DOHH2 (cell line): ENCODE measurements at regions not wholly inside any gene's neighbourhood (a gene's known extent, or its start where the extent isn't known, plus 50 kb on each side); places are given as distances from the start of the nearest gene placed in this dataset.
"Not testable (repeated sequence)": the region's sequence is repeated elsewhere in the genome, so short reads cannot be mapped to it uniquely, and the experiment has no call there.

Experiments
- H3F3A ChIP-seq: fragments of 200-600 bp; sonication (generic), shearing (Covaris generic); 2 replicates; pipeline ENCODE4 v1.6.0; 2016; ENCODE audit warnings: antibody characterized with exemption, mild to moderate bottlenecking; ENCODE audit not compliant: control insufficient read depth, insufficient read depth
- H3K27ac ChIP-seq: fragments of 200-600 bp; sonication (generic); 2 replicates; pipeline ENCODE4 v1.5.1; 2014; ENCODE audit warnings: low read depth, mild to moderate bottlenecking, low read length, moderate library complexity
- H3K27me3 ChIP-seq: fragments of 200-600 bp; sonication (generic); 2 replicates; pipeline ENCODE4 v1.6.1; 2014; ENCODE audit warnings: mild to moderate bottlenecking, low read length, mixed read lengths; ENCODE audit not compliant: control insufficient read depth
- H3K36me3 ChIP-seq: fragments of 200-600 bp; sonication (generic); 2 replicates; pipeline ENCODE4 v1.6.1; 2014; ENCODE audit warnings: mild to moderate bottlenecking, low read length, moderate library complexity, mixed read lengths; ENCODE audit not compliant: control insufficient read depth
- H3K4me1 ChIP-seq: fragments of 200-600 bp; sonication (generic); 2 replicates; pipeline ENCODE4 v1.6.1; 2014; ENCODE audit warnings: mild to moderate bottlenecking, low read length, mixed read lengths; ENCODE audit not compliant: control insufficient read depth
- H3K4me2 ChIP-seq: fragments of 200-600 bp; sonication (generic); 2 replicates; pipeline ENCODE4 v1.6.0; 2014; ENCODE audit warnings: mild to moderate bottlenecking, low read length, moderate library complexity
- H3K4me3 ChIP-seq: fragments of 200-600 bp; sonication (generic); 2 replicates; pipeline ENCODE4 v1.5.1; 2014; ENCODE audit warnings: mild to moderate bottlenecking, low read length, mixed read lengths
- H3K79me2 ChIP-seq: fragments of 200-600 bp; sonication (generic); 2 replicates; pipeline ENCODE4 v1.6.1; 2014; ENCODE audit warnings: mild to moderate bottlenecking, low read length, mixed read lengths; ENCODE audit not compliant: control insufficient read depth
- H3K9me2 ChIP-seq: fragments of 200-600 bp; sonication (generic); replicated peaks from 2 replicates; pipeline ENCODE4 v1.6.1; 2014; ENCODE audit warnings: mild to moderate bottlenecking, low read length, mixed read lengths; ENCODE audit not compliant: control insufficient read depth
- H3K9me3 ChIP-seq: fragments of 200-600 bp; sonication (generic); 2 replicates; pipeline ENCODE4 v1.6.1; 2014; ENCODE audit warnings: antibody characterized with exemption, low read length, mixed read lengths; ENCODE audit not compliant: control insufficient read depth, insufficient read depth
- H4K20me1 ChIP-seq: fragments of 200-600 bp; sonication (generic); 2 replicates; pipeline ENCODE4 v1.6.0; 2014; ENCODE audit warnings: low read depth, mild to moderate bottlenecking, antibody characterized with exemption, low read length, moderate library complexity; ENCODE audit not compliant: control insufficient read depth, insufficient read depth
- CTCF ChIP-seq: fragments of 200-600 bp; sonication (generic); IDR thresholded peaks from one replicate; pipeline ENCODE4 v1.5.1; 2014; ENCODE audit warnings: antibody characterized with exemption, mild to moderate bottlenecking, low read depth, low read length; ENCODE audit not compliant: poor library complexity, severe bottlenecking
- EZH2phosphoT487 ChIP-seq: fragments of 200-600 bp; sonication (generic); IDR thresholded peaks from 2 replicates; pipeline ENCODE4 v1.6.1; 2017; ENCODE audit warnings: borderline replicate concordance, mild to moderate bottlenecking, antibody characterized with exemption, low read length, moderate library complexity, mixed read lengths

GRCh38 chr4:52157071-52157470, 106.0 kb downstream of the SPATA18 start:
- not testable (repeated sequence) for H3K4me2 ChIP-seq, H3K36me3 ChIP-seq, H3K27ac ChIP-seq, H3K4me3 ChIP-seq, H3K4me1 ChIP-seq, H4K20me1 ChIP-seq, H3K9me2 ChIP-seq, H3K79me2 ChIP-seq, H3F3A ChIP-seq, H3K27me3 ChIP-seq, H3K9me3 ChIP-seq

- Histone ChIP-seq H3K4me3 (no peak overlapping the region), H3K9me3 (no peaks in the 10 kb centered on the region), H3K79me2 (no peaks in the 10 kb centered on the region), H3K27me3 (0 out of 2 replicates have a peak, but pooled peaks cover 3% of the 10 kb centered on the region), H3F3A (no peaks in the 10 kb centered on the region), H3K9me2 (no peaks in the 10 kb centered on the region), H4K20me1 (no peaks in the 10 kb centered on the region), H3K36me3 (no peaks in the 10 kb centered on the region), H3K27ac (no peak overlapping the region), H3K4me1 (no peaks in the 10 kb centered on the region), H3K4me2 (no peak overlapping the region)
- TF ChIP-seq EZH2phosphoT487 (no peak), CTCF (no peak)
Observed at GRCh38 chr4:52157641-52158316, 106.7 kb downstream of the SPATA18 start.

GRCh38 chr4:52160859-52161258, 109.8 kb downstream of the SPATA18 start:
- no peak for TF ChIP-seq CTCF
- TF ChIP-seq EZH2phosphoT487, result no peak
- Histone ChIP-seq H3F3A (no peaks in the 10 kb centered on the region), H3K27ac (no peak overlapping the region)

GRCh38 chr4:52164116-52164515, 113.0 kb downstream of the SPATA18 start:
- Histone ChIP-seq H3K79me2 (no peaks in the 10 kb centered on the region), H3F3A (no peaks in the 10 kb centered on the region), H3K9me2 (no peaks in the 10 kb centered on the region), H3K36me3 (no peaks in the 10 kb centered on the region), H3K4me2 (no peak overlapping the region), H3K27ac (no peak overlapping the region), H4K20me1 (no peaks in the 10 kb centered on the region), H3K27me3 (no peaks in the 10 kb centered on the region), H3K4me1 (no peaks in the 10 kb centered on the region), H3K4me3 (no peak overlapping the region), H3K9me3 (no peaks in the 10 kb centered on the region)
- TF ChIP-seq CTCF (no peak), EZH2phosphoT487 (no peak)

More at GRCh38 chr4:52160859-52161258, 109.8 kb downstream of the SPATA18 start:
- Histone ChIP-seq H4K20me1 (no peaks in the 10 kb centered on the region), H3K27me3 (0 out of 2 replicates have a peak, but pooled peaks cover 3% of the 10 kb centered on the region), H3K36me3 (no peaks in the 10 kb centered on the region), H3K4me1 (no peaks in the 10 kb centered on the region), H3K4me3 (no peak overlapping the region), H3K9me3 (no peaks in the 10 kb centered on the region), H3K4me2 (no peak overlapping the region), H3K9me2 (no peaks in the 10 kb centered on the region), H3K79me2 (no peaks in the 10 kb centered on the region)
